ENCODE measurements at regions not wholly inside any gene's neighbourhood (a gene's known extent, or its start where the extent isn't known, plus 50 kb on each side); places are given as distances from the start of the nearest gene placed in this dataset.

DNA sequence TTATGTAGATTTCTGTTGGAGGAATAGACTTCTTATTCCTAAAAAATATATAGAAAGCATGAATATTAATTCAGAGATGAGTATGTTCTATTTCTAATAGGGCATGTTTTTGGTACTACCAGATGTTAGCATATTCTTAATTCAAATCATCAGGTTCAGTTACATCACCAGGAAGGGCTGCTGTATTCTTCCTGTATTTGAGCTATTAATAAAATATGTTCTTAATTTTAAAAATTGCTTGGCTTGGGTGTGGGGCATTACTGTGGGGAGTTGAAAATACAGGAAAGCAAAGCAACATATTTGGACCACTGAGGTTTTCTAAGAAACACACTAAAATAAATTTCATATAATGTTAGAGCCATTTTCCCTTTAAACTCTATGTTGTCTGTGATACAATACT is 343.0 kb downstream of the EPHA4 start:
- intact Hi-C loops (cut with micrococcal nuclease): no loop called here
- Mint-ChIP-seq H3K36me3 (ENCODE audit: insufficient read depth, unreplicated experiment) (no peaks in the 10 kb centered on the region), H3K27ac (ENCODE audit: low read depth, unreplicated experiment) (no peak overlapping the region), H3K9me3 (ENCODE audit: unreplicated experiment) (no peaks in the 10 kb centered on the region), H3K27me3 (ENCODE audit: insufficient read depth, unreplicated experiment) (no peaks in the 10 kb centered on the region), H3K4me1 (ENCODE audit: insufficient read depth, unreplicated experiment) (no peaks in the 10 kb centered on the region), H3K4me3 (ENCODE audit: unreplicated experiment) (no peak overlapping the region)
- POLR2A ChIA-PET: no interaction called here
- BruUV-seq (replicated peaks): no TSS peak
- DNase-seq (ENCODE audit: unreplicated experiment): no peak
- TF ChIP-seq, protein P1, sequence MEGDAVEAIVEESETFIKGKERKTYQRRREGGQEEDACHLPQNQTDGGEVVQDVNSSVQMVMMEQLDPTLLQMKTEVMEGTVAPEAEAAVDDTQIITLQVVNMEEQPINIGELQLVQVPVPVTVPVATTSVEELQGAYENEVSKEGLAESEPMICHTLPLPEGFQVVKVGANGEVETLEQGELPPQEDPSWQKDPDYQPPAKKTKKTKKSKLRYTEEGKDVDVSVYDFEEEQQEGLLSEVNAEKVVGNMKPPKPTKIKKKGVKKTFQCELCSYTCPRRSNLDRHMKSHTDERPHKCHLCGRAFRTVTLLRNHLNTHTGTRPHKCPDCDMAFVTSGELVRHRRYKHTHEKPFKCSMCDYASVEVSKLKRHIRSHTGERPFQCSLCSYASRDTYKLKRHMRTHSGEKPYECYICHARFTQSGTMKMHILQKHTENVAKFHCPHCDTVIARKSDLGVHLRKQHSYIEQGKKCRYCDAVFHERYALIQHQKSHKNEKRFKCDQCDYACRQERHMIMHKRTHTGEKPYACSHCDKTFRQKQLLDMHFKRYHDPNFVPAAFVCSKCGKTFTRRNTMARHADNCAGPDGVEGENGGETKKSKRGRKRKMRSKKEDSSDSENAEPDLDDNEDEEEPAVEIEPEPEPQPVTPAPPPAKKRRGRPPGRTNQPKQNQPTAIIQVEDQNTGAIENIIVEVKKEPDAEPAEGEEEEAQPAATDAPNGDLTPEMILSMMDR (IDR thresholded peaks at IDR 0.05; ENCODE audit: unreplicated experiment): no peak
- CTCF ChIA-PET: no interaction called here

DNA sequence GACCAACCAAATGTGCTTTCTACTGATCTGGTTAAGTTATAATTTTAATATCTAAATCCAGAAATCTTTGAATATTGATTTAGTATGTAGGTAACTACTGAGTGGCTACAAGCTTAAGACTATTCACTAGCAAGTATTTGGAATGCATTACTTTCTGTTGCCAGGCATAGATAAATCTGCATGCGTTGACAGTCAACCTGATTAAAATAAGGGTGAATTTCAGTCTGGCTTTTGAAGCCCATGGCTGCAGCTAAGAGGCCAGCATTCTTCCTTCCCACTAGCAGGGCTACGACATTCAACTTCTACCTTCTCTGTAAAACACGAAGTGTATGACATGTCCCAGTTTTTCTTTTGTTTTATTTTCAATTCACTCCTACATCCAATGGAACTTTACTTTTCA is 340.6 kb downstream of the EPHA4 start:
- no peaks in the 10 kb centered on the region for H3K36me3 Mint-ChIP-seq (ENCODE audit: insufficient read depth, unreplicated experiment)
- POLR2A ChIA-PET: interaction anchor here (0.7 kb wide), 1 partner anchor 279 kb away, joined by 4 read pairs; no protein-coding TSS in a partner anchor
- H3K4me1 Mint-ChIP-seq (ENCODE audit: insufficient read depth, unreplicated experiment): no peaks in the 10 kb centered on the region
- no peak for DNase-seq (ENCODE audit: unreplicated experiment)
- H3K4me3 Mint-ChIP-seq (ENCODE audit: unreplicated experiment): no peak overlapping the region
- intact Hi-C loops (cut with micrococcal nuclease): no loop called here
- TF ChIP-seq, protein P1 (IDR thresholded peaks at IDR 0.05; ENCODE audit: unreplicated experiment): no peak
- no peaks in the 10 kb centered on the region for H3K9me3 Mint-ChIP-seq (ENCODE audit: unreplicated experiment)
- no TSS peak for BruUV-seq (replicated peaks)
- H3K27ac Mint-ChIP-seq (ENCODE audit: low read depth, unreplicated experiment): no peak overlapping the region
- H3K27me3 Mint-ChIP-seq (ENCODE audit: insufficient read depth, unreplicated experiment): no peaks in the 10 kb centered on the region
- CTCF ChIA-PET: no interaction called here

DNA sequence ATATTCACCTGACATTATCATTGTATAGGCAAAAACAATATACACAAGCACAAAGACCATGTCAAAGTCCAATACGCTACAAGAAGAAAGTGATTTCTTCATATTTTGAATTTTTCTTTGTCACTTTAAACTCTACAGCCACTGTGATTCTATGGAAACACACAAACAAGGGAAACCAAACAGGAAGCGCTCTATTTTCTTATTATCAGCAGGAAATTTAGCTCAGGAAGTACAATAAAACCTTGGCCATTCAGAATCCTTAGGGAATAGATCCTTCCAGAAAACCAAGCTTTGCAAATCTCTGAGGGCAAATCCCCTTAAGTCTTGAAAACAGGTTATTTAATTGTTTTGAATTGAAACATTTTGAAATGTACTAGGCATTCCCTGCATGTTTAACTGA is 336.2 kb downstream of the EPHA4 start:
- POLR2A ChIA-PET: no interaction called here
- CTCF ChIA-PET: no interaction called here
- BruUV-seq (replicated peaks): no TSS peak
- no peaks in the 10 kb centered on the region for H3K9me3 Mint-ChIP-seq (ENCODE audit: unreplicated experiment)
- no peaks in the 10 kb centered on the region for H3K36me3 Mint-ChIP-seq (ENCODE audit: insufficient read depth, unreplicated experiment)
- no peak overlapping the region for H3K4me3 Mint-ChIP-seq (ENCODE audit: unreplicated experiment)
- TF ChIP-seq, protein P1 (IDR thresholded peaks at IDR 0.05; ENCODE audit: unreplicated experiment): no peak
- H3K27ac Mint-ChIP-seq (ENCODE audit: low read depth, unreplicated experiment): no peak overlapping the region
- DNase-seq (ENCODE audit: unreplicated experiment): no peak
- no peaks in the 10 kb centered on the region for H3K27me3 Mint-ChIP-seq (ENCODE audit: insufficient read depth, unreplicated experiment)
- intact Hi-C loops (cut with micrococcal nuclease): no loop called here
- no peaks in the 10 kb centered on the region for H3K4me1 Mint-ChIP-seq (ENCODE audit: insufficient read depth, unreplicated experiment)

DNA sequence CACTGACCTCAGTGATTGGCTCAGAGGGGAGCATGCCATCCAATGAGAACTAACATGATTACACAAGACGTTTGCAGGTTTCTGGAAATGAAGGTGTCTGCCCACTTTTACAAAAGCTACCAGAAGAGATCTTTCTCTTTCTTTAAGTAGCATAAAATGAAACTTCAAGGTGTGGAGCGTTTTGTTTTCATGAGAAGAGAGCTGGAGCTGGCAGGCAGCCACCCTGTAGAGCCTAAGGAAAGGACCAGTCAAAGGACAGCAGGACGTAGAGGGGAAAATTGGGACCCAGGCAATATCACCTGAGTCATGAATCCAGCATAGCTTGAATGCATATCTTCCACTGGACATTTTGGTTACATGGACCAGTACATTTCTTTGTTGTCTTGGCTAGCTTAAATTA is 331.0 kb downstream of the EPHA4 start:
- H3K36me3 Mint-ChIP-seq (ENCODE audit: insufficient read depth, unreplicated experiment): no peaks in the 10 kb centered on the region
- H3K27ac Mint-ChIP-seq (ENCODE audit: low read depth, unreplicated experiment): no peak overlapping the region
- no peak for DNase-seq (ENCODE audit: unreplicated experiment)
- no peaks in the 10 kb centered on the region for H3K27me3 Mint-ChIP-seq (ENCODE audit: insufficient read depth, unreplicated experiment)
- TF ChIP-seq, protein P1 (IDR thresholded peaks at IDR 0.05; ENCODE audit: unreplicated experiment): no peak
- BruUV-seq (replicated peaks): no TSS peak
- intact Hi-C loops (cut with micrococcal nuclease): no loop called here
- CTCF ChIA-PET: no interaction called here
- no peaks in the 10 kb centered on the region for H3K9me3 Mint-ChIP-seq (ENCODE audit: unreplicated experiment)
- H3K4me3 Mint-ChIP-seq (ENCODE audit: unreplicated experiment): no peak overlapping the region
- POLR2A ChIA-PET: no interaction called here
- H3K4me1 Mint-ChIP-seq (ENCODE audit: insufficient read depth, unreplicated experiment): no peaks in the 10 kb centered on the region
